Suprapubic skin (tissue), 4 donors: ENCODE measurements at regions not wholly inside any gene's neighbourhood (a gene's known extent, or its start where the extent isn't known, plus 50 kb on each side); places are given as distances from the start of the nearest gene placed in this dataset.

Experiments
- EP300 ChIP-seq: sonication (generic); formaldehyde crosslinking; IDR thresholded peaks from one replicate; pipeline ENCODE4 v1.6.1; 2017; ENCODE audit warnings: antibody characterized with exemption
- POLR2A ChIP-seq, 2 donors: fragments of 450-650 bp; IDR thresholded peaks; one replicate each; pipeline ENCODE4 v1.6.1; 2017; ENCODE audit warnings: antibody characterized with exemption in 2 of 2, mild to moderate bottlenecking in 2 of 2, moderate library complexity in 2 of 2
- POLR2AphosphoS5 ChIP-seq, 3 donors: sonication (generic); formaldehyde crosslinking; IDR thresholded peaks; one replicate each; pipeline ENCODE4 v1.6.1; 2017; ENCODE audit warnings: antibody characterized with exemption in 3 of 3
- TF ChIP-seq, protein P1 (sequence below), 2 donors: fragments of 200-600 bp in 1 of 2; fragments of 450-650 bp in 1 of 2; sonication (generic) in 1 of 2; IDR thresholded peaks; one replicate each; pipeline ENCODE4 v1.5.1; 2016 to 2019; ENCODE audit warnings: antibody characterized with exemption in 2 of 2, mild to moderate bottlenecking in 1 of 2, moderate library complexity in 1 of 2

DNA sequence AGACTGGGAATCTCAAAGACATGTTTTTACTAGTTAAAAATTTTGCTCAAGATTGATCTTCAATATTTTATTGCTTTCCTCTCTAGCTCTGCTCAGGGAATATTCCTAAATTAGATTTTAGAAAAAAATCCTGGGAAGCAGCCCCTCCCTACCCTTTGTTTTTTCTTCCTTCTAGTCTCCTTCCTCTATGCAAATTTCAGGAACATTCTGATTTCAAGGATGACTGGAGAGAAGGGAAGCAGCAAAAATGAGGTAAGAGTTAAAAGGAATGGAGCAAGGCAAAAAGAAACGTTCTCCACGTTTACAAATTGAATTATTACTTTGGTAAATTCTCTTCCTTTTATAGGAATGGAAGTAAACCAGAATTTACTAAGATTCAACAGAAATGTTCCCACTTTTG, 493.4 kb upstream of the TUSC1 start:
- no peak for TF ChIP-seq POLR2A (IDR thresholded peaks at IDR 0.05)
- TF ChIP-seq, protein P1, sequence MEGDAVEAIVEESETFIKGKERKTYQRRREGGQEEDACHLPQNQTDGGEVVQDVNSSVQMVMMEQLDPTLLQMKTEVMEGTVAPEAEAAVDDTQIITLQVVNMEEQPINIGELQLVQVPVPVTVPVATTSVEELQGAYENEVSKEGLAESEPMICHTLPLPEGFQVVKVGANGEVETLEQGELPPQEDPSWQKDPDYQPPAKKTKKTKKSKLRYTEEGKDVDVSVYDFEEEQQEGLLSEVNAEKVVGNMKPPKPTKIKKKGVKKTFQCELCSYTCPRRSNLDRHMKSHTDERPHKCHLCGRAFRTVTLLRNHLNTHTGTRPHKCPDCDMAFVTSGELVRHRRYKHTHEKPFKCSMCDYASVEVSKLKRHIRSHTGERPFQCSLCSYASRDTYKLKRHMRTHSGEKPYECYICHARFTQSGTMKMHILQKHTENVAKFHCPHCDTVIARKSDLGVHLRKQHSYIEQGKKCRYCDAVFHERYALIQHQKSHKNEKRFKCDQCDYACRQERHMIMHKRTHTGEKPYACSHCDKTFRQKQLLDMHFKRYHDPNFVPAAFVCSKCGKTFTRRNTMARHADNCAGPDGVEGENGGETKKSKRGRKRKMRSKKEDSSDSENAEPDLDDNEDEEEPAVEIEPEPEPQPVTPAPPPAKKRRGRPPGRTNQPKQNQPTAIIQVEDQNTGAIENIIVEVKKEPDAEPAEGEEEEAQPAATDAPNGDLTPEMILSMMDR (IDR thresholded peaks at IDR 0.05) = no peak
- TF ChIP-seq POLR2AphosphoS5 (IDR thresholded peaks at IDR 0.05) = no peak
- TF ChIP-seq EP300 = no peak
